ENCODE measurements at regions not wholly inside any gene's neighbourhood (a gene's known extent, or its start where the extent isn't known, plus 50 kb on each side); places are given as distances from the start of the nearest gene placed in this dataset.

DNA sequence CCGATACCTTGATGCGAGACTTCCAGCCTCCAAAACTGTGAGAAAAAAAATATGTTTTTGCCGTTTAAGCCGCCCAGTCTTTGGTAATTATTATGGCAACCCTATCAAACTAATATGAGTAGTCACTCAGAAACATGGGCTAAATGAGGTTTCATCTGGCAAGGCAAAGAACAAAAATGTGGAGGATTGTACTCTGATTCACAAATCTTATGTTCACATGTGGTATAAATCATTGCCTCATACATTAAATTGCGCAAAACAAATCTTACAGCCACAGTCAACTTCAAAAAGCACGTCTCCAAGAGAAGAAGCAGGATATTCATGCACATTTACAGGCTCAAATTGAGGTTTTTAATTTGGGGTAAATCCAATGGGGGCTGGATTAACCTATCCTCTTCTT lies 1435.4 kb upstream of the LRRTM1 start (continued):
- TF ChIP-seq, protein P1, sequence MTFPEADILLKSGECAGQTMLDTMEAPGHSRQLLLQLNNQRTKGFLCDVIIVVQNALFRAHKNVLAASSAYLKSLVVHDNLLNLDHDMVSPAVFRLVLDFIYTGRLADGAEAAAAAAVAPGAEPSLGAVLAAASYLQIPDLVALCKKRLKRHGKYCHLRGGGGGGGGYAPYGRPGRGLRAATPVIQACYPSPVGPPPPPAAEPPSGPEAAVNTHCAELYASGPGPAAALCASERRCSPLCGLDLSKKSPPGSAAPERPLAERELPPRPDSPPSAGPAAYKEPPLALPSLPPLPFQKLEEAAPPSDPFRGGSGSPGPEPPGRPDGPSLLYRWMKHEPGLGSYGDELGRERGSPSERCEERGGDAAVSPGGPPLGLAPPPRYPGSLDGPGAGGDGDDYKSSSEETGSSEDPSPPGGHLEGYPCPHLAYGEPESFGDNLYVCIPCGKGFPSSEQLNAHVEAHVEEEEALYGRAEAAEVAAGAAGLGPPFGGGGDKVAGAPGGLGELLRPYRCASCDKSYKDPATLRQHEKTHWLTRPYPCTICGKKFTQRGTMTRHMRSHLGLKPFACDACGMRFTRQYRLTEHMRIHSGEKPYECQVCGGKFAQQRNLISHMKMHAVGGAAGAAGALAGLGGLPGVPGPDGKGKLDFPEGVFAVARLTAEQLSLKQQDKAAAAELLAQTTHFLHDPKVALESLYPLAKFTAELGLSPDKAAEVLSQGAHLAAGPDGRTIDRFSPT (tag by site-specific recombination; IDR thresholded peaks at IDR 0.05), result no peak
- TF ChIP-seq, protein P2, sequence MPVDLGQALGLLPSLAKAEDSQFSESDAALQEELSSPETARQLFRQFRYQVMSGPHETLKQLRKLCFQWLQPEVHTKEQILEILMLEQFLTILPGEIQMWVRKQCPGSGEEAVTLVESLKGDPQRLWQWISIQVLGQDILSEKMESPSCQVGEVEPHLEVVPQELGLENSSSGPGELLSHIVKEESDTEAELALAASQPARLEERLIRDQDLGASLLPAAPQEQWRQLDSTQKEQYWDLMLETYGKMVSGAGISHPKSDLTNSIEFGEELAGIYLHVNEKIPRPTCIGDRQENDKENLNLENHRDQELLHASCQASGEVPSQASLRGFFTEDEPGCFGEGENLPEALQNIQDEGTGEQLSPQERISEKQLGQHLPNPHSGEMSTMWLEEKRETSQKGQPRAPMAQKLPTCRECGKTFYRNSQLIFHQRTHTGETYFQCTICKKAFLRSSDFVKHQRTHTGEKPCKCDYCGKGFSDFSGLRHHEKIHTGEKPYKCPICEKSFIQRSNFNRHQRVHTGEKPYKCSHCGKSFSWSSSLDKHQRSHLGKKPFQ (tag by site-specific recombination; IDR thresholded peaks at IDR 0.05), result no peak
- no peak for TF ChIP-seq ZNF24 (tag by site-specific recombination; IDR thresholded peaks at IDR 0.05)
- TF ChIP-seq, protein P3, sequence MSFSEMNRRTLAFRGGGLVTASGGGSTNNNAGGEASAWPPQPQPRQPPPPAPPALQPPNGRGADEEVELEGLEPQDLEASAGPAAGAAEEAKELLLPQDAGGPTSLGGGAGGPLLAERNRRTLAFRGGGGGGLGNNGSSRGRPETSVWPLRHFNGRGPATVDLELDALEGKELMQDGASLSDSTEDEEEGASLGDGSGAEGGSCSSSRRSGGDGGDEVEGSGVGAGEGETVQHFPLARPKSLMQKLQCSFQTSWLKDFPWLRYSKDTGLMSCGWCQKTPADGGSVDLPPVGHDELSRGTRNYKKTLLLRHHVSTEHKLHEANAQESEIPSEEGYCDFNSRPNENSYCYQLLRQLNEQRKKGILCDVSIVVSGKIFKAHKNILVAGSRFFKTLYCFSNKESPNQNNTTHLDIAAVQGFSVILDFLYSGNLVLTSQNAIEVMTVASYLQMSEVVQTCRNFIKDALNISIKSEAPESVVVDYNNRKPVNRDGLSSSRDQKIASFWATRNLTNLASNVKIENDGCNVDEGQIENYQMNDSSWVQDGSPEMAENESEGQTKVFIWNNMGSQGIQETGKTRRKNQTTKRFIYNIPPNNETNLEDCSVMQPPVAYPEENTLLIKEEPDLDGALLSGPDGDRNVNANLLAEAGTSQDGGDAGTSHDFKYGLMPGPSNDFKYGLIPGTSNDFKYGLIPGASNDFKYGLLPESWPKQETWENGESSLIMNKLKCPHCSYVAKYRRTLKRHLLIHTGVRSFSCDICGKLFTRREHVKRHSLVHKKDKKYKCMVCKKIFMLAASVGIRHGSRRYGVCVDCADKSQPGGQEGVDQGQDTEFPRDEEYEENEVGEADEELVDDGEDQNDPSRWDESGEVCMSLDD (tag by site-specific recombination; IDR thresholded peaks at IDR 0.05), result no peak
- TF ChIP-seq ZNF561 (tag by site-specific recombination; IDR thresholded peaks at IDR 0.05; ENCODE audit: borderline replicate concordance), result no peak

DNA sequence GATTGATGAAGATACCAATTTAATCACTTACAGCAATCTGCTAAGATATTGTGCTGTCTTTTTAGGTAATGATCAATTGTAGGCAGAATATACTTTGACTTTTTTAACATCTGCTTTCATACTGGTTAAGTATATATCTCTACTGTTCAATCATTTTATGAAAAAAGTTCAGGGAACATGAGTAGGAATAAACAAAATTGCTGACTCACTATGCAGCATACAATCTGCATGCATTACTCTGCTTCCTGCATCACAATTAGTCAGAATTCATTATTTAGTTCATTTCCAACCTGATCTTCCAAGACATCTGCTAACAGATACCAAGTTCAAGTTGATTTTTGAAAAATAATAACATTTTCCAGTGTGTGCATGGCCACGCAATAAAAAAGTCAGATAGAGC lies 1430.4 kb upstream of the LRRTM1 start:
- ChIA-PET CTCF (interaction anchor here (0.9 kb wide), 1 partner anchor 78 kb away, joined by 3 read pairs; no protein-coding TSS in a partner anchor), POLR2A (no interaction called here)
- no peak overlapping the region for H3K4me3 ChIP-seq (ENCODE audit: low read depth, low read length)
- no peak overlapping the region for H3K27ac ChIP-seq (ENCODE audit: extremely low read depth, low read depth, low read length)
- H3K36me3 ChIP-seq (ENCODE audit: control insufficient read depth in 2 of 2, insufficient read depth in 1 of 2, low read length in 2 of 2), result no peaks in the 10 kb centered on the region
- no peaks in the 10 kb centered on the region for H3K4me1 ChIP-seq (ENCODE audit: control insufficient read depth, insufficient read depth, low read length)
- H3K9me3 ChIP-seq (ENCODE audit: control insufficient read depth, insufficient read depth, low read depth, low read length), result no peaks in the 10 kb centered on the region
- TF ChIP-seq, protein P4, sequence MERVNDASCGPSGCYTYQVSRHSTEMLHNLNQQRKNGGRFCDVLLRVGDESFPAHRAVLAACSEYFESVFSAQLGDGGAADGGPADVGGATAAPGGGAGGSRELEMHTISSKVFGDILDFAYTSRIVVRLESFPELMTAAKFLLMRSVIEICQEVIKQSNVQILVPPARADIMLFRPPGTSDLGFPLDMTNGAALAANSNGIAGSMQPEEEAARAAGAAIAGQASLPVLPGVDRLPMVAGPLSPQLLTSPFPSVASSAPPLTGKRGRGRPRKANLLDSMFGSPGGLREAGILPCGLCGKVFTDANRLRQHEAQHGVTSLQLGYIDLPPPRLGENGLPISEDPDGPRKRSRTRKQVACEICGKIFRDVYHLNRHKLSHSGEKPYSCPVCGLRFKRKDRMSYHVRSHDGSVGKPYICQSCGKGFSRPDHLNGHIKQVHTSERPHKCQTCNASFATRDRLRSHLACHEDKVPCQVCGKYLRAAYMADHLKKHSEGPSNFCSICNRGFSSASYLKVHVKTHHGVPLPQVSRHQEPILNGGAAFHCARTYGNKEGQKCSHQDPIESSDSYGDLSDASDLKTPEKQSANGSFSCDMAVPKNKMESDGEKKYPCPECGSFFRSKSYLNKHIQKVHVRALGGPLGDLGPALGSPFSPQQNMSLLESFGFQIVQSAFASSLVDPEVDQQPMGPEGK (tag by site-specific recombination; IDR thresholded peaks at IDR 0.05), result no peak
- TF ChIP-seq ZNF777 (tag by site-specific recombination; IDR thresholded peaks at IDR 0.05; ENCODE audit: borderline replicate concordance) (no peak), SP2 (tag by site-specific recombination; IDR thresholded peaks at IDR 0.05) (no peak), ZNF624 (tag by site-specific recombination; IDR thresholded peaks at IDR 0.05) (no peak), MYNN (tag by site-specific recombination; IDR thresholded peaks at IDR 0.05; ENCODE audit: borderline replicate concordance) (no peak), GLIS1 (tag by site-specific recombination; IDR thresholded peaks at IDR 0.05) (no peak), SP7 (tag by site-specific recombination; IDR thresholded peaks at IDR 0.05) (no peak), ZXDB (tag by site-specific recombination; IDR thresholded peaks at IDR 0.05) (no peak), ZNF2 (tag by site-specific recombination; IDR thresholded peaks at IDR 0.05) (no peak), EGR2 (tag by site-specific recombination; IDR thresholded peaks at IDR 0.05; ENCODE audit: low read depth) (no peak)
- TF ChIP-seq, protein P5, sequence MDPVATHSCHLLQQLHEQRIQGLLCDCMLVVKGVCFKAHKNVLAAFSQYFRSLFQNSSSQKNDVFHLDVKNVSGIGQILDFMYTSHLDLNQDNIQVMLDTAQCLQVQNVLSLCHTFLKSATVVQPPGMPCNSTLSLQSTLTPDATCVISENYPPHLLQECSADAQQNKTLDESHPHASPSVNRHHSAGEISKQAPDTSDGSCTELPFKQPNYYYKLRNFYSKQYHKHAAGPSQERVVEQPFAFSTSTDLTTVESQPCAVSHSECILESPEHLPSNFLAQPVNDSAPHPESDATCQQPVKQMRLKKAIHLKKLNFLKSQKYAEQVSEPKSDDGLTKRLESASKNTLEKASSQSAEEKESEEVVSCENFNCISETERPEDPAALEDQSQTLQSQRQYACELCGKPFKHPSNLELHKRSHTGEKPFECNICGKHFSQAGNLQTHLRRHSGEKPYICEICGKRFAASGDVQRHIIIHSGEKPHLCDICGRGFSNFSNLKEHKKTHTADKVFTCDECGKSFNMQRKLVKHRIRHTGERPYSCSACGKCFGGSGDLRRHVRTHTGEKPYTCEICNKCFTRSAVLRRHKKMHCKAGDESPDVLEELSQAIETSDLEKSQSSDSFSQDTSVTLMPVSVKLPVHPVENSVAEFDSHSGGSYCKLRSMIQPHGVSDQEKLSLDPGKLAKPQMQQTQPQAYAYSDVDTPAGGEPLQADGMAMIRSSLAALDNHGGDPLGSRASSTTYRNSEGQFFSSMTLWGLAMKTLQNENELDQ (tag by site-specific recombination; IDR thresholded peaks at IDR 0.05; ENCODE audit: low read depth), result no peak
- TF ChIP-seq, protein P2 (tag by site-specific recombination; IDR thresholded peaks at IDR 0.05), result no peak
- TF ChIP-seq, protein P6, sequence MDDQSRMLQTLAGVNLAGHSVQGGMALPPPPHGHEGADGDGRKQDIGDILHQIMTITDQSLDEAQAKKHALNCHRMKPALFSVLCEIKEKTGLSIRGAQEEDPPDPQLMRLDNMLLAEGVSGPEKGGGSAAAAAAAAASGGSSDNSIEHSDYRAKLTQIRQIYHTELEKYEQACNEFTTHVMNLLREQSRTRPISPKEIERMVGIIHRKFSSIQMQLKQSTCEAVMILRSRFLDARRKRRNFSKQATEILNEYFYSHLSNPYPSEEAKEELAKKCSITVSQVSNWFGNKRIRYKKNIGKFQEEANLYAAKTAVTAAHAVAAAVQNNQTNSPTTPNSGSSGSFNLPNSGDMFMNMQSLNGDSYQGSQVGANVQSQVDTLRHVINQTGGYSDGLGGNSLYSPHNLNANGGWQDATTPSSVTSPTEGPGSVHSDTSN (CRISPR knock-in tag; IDR thresholded peaks at IDR 0.05), result no peak

Data from HEK293 (cell line).